Smooth muscle cell (in vitro differentiated cells): ENCODE measurements at regions not wholly inside any gene's neighbourhood (a gene's known extent, or its start where the extent isn't known, plus 50 kb on each side); places are given as distances from the start of the nearest gene placed in this dataset.

ENCODE experiments used
- DNase-seq: peaks from one replicate; lab custom pipeline; 2025; ENCODE audit not compliant: unreplicated experiment; lab: John Stamatoyannopoulos, UW
- H2AFZ ChIP-seq: fragments of 200-600 bp; sonication (generic); 2 replicates; pipeline ENCODE4 v1.6.0; 2016; ENCODE audit warnings: antibody characterized with exemption, low read depth, mild to moderate bottlenecking
- H3F3A ChIP-seq: fragments of 200-600 bp; sonication (generic); 2 replicates; pipeline ENCODE4 v1.6.0; 2017; ENCODE audit warnings: antibody characterized with exemption, low read depth
- H3K27ac ChIP-seq: fragments of 200-600 bp; sonication (generic); 2 replicates; pipeline ENCODE4 v1.5.1; 2016; ENCODE audit warnings: low read depth, mild to moderate bottlenecking
- H3K27me3 ChIP-seq: fragments of 200-600 bp; sonication (generic); 2 replicates; pipeline ENCODE4 v1.6.1; 2016; ENCODE audit warnings: low read depth, mild to moderate bottlenecking
- H3K36me3 ChIP-seq: fragments of 200-600 bp; sonication (generic); 2 replicates; pipeline ENCODE4 v1.5.1; 2016; ENCODE audit warnings: low read depth
- H3K4me1 ChIP-seq: fragments of 200-600 bp; sonication (generic); 2 replicates; pipeline ENCODE4 v1.5.1; 2016; ENCODE audit warnings: low read depth
- H3K4me2 ChIP-seq: fragments of 200-600 bp; sonication (generic); 2 replicates; pipeline ENCODE4 v1.6.0; 2016; ENCODE audit warnings: mild to moderate bottlenecking
- H3K4me3 ChIP-seq: fragments of 200-600 bp; sonication (generic); 2 replicates; pipeline ENCODE4 v1.5.1; 2016; ENCODE audit warnings: mild to moderate bottlenecking
- H3K79me2 ChIP-seq: fragments of 200-600 bp; sonication (generic); 2 replicates; pipeline ENCODE4 v1.6.0; 2016; ENCODE audit warnings: low read depth, mild to moderate bottlenecking
- H3K9ac ChIP-seq: fragments of 200-600 bp; sonication (generic); 2 replicates; pipeline ENCODE4 v1.6.0; 2016; ENCODE audit warnings: low read depth
- H3K9me3 ChIP-seq: fragments of 200-600 bp; sonication (generic); replicated peaks from 2 replicates; pipeline ENCODE4 v1.5.1; 2016; ENCODE audit warnings: low read depth
- H4K20me1 ChIP-seq: fragments of 200-600 bp; sonication (generic); 2 replicates; pipeline ENCODE4 v1.6.0; 2016; ENCODE audit warnings: low read depth
- WGBS: methylation state at CpG from one replicate; pipeline ENCODE4 v1.1.7; 2016; ENCODE audit warnings: low lambda C conversion rate; 5-methylcytosine and 5-hydroxymethylcytosine counted together
- TF ChIP-seq, protein P1 (sequence below): fragments of 200-600 bp; sonication (generic); IDR thresholded peaks from 2 replicates; pipeline ENCODE4 v1.5.1; 2017; ENCODE audit warnings: borderline replicate concordance, mild to moderate bottlenecking, antibody characterized with exemption; ENCODE audit not compliant: insufficient read depth, poor library complexity, severe bottlenecking

DNA sequence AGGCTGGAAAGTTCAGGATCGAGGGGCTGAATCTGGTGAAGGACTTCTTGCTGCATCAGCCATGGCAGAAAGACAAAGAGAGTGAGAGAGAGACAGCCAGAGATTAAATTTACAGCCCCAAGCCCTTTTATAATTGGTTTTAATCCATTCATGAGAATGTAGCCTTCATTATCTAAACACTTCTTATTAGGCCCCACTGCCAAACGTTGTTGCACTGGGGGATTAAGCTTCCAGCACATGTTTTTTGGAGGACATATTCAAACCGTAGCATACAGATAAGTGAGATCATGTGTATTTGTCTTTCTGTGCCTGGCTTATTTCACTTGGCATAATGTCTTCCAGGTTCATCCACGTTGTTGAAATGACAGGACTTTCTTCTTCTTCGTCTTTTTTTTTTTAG is 524.7 kb downstream of the SPRY1 start:
- no peak for DNase-seq
- 23% methylated on average over 5 of the region's 5 CpGs for WGBS

DNA sequence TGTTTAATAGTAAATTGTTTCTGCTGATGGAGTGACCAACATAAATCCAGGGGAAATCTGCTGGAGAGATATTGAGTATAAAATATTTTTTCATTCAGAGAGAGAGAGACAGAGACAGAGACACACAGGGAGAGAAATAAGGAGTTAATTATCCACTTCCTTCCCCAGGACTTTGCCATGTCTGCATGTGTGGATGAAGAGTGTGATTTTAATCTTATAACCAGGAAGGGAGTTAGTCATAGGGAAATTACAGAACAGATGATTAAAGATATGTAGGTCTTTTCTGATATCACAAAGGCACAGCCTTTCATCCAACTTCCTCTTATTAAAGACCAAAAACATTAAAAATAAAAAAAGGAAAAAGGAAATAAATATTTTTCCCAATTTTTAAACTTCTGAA is 526.3 kb downstream of the SPRY1 start:
- no peak overlapping the region for H3K4me3 ChIP-seq
- H3K27ac ChIP-seq: no peak overlapping the region
- no peaks in the 10 kb centered on the region for H4K20me1 ChIP-seq
- no peak overlapping the region for H2AFZ ChIP-seq
- DNase-seq: no peak
- no peaks in the 10 kb centered on the region for H3K79me2 ChIP-seq
- TF ChIP-seq, protein P1, sequence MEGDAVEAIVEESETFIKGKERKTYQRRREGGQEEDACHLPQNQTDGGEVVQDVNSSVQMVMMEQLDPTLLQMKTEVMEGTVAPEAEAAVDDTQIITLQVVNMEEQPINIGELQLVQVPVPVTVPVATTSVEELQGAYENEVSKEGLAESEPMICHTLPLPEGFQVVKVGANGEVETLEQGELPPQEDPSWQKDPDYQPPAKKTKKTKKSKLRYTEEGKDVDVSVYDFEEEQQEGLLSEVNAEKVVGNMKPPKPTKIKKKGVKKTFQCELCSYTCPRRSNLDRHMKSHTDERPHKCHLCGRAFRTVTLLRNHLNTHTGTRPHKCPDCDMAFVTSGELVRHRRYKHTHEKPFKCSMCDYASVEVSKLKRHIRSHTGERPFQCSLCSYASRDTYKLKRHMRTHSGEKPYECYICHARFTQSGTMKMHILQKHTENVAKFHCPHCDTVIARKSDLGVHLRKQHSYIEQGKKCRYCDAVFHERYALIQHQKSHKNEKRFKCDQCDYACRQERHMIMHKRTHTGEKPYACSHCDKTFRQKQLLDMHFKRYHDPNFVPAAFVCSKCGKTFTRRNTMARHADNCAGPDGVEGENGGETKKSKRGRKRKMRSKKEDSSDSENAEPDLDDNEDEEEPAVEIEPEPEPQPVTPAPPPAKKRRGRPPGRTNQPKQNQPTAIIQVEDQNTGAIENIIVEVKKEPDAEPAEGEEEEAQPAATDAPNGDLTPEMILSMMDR: no peak
- H3F3A ChIP-seq: no peaks in the 10 kb centered on the region
- H3K36me3 ChIP-seq: no peaks in the 10 kb centered on the region
- H3K4me1 ChIP-seq: no peaks in the 10 kb centered on the region
- no peak overlapping the region for H3K4me2 ChIP-seq
- no peak overlapping the region for H3K9ac ChIP-seq
- H3K27me3 ChIP-seq: no peaks in the 10 kb centered on the region
- no peaks in the 10 kb centered on the region for H3K9me3 ChIP-seq

More for the DNA sequence above, 524.7 kb downstream of the SPRY1 start:
- Histone ChIP-seq H2AFZ (no peak overlapping the region), H3K9me3 (no peaks in the 10 kb centered on the region), H3K36me3 (no peaks in the 10 kb centered on the region), H3F3A (no peaks in the 10 kb centered on the region), H3K4me2 (no peak overlapping the region), H3K79me2 (no peaks in the 10 kb centered on the region), H3K4me1 (no peaks in the 10 kb centered on the region), H3K27ac (no peak overlapping the region), H4K20me1 (no peaks in the 10 kb centered on the region), H3K27me3 (no peaks in the 10 kb centered on the region), H3K9ac (no peak overlapping the region), H3K4me3 (no peak overlapping the region)
- TF ChIP-seq, protein P1: no peak

DNA sequence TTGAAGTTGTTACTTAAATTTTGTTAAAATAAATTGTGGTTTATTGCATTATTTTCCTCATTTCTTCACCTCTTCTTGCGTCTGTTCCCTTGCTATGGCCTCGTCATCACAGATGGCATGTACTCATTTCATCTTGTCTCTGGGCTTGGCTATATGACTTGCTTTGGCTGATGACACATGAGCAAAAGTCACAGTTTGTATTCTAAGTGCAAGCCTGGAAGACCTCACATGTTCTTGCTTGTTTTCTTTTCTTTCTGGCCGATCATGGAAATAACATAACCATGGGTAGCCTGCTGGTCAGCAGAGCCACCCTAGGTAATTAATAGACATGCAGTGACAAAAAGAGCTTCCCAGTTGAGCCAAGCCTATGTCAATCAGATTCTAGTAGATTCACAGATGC is 527.9 kb downstream of the SPRY1 start:
- no peak overlapping the region for H3K4me3 ChIP-seq
- 74% methylated on average over 3 of the region's 3 CpGs for WGBS
- no peak overlapping the region for H2AFZ ChIP-seq
- H4K20me1 ChIP-seq: no peaks in the 10 kb centered on the region
- no peak overlapping the region for H3K9ac ChIP-seq
- H3K27me3 ChIP-seq: no peaks in the 10 kb centered on the region
- H3K4me2 ChIP-seq: no peak overlapping the region
- no peaks in the 10 kb centered on the region for H3K4me1 ChIP-seq
- H3K79me2 ChIP-seq: no peaks in the 10 kb centered on the region
- DNase-seq: no peak
- no peaks in the 10 kb centered on the region for H3K36me3 ChIP-seq
- H3F3A ChIP-seq: no peaks in the 10 kb centered on the region
- TF ChIP-seq, protein P1: no peak
- no peak overlapping the region for H3K27ac ChIP-seq
- H3K9me3 ChIP-seq: no peaks in the 10 kb centered on the region

DNA sequence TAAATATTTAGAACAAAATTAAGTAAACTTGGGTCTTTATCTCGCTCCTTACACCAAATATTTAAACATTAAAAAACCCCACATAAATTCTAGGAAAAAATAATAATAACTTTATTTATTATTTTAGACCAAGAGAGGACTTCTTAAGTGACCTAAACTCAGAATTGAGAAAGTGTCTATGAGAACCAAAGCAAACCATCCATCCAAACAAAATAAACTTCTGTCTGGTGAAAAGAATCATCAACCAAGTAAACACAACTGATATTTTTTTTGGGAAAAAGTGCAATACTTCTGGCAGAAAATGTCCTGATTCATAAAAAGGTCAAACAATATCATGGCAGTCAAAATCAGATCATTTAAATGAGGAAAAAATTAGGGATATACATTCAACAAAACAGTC is 533.0 kb downstream of the SPRY1 start:
- Histone ChIP-seq H4K20me1 (no peaks in the 10 kb centered on the region), H2AFZ (no peak overlapping the region), H3K27ac (no peak overlapping the region), H3K79me2 (no peaks in the 10 kb centered on the region), H3K27me3 (no peaks in the 10 kb centered on the region), H3K36me3 (no peaks in the 10 kb centered on the region), H3K9ac (no peak overlapping the region), H3K4me2 (no peak overlapping the region), H3F3A (no peaks in the 10 kb centered on the region), H3K4me1 (no peaks in the 10 kb centered on the region), H3K9me3 (no peaks in the 10 kb centered on the region), H3K4me3 (no peak overlapping the region)
- DNase-seq: no peak
- TF ChIP-seq, protein P1: no peak
- 86% methylated on average over 1 of the region's 1 CpG for WGBS
